K562 (cell line): ENCODE measurements at regions not wholly inside any gene's neighbourhood (a gene's known extent, or its start where the extent isn't known, plus 50 kb on each side); places are given as distances from the start of the nearest gene placed in this dataset.

Experiments used
- ATAC-seq: fragments of 200-7000 bp; cut with Tn5 transposase; 3 replicates; pipeline ENCODE4 v1.9.1; 2020; ENCODE audit warnings: moderate library complexity
- BruUV-seq: library from RNA; stranded (reverse); fragments of 400-500 nt; replicated peaks from 2 replicates; lab custom pipeline; 2021; lab: Mats Ljungman, UMichigan
- CTCF ChIA-PET: fragments of 300-600 bp; formaldehyde crosslinking; extraction: SDS; loops from one replicate; lab custom pipeline; 2021; ENCODE audit warnings: low intra/inter-chr PET ratio; lab: Yijun Ruan, JAX
- POLR2A ChIA-PET: fragments of 300-600, 350-650 bp; sonication (Branson Sonifier 250); formaldehyde crosslinking; extraction: SDS; loops from one replicate; lab custom pipeline; 2021; ENCODE audit warnings: antibody characterized with exemption, inconsistent platforms; lab: Yijun Ruan, JAX
- DNase-seq, 4 experiments: peaks; one replicate each; pipeline versions ENCODE4 v3.0.0 to v3.0.0-alpha.2; 2011 to 2018; ENCODE audit warnings: low spot score in 3 of 4, mixed read lengths in 3 of 4; ENCODE audit errors: extremely low read depth in 1 of 4
- FAIRE-seq: peaks from 2 replicates; lab custom pipeline; 2011; peaks lifted over from hg19 to GRCh38; lab: Jason Lieb, UNC
- H2AFZ ChIP-seq: 2 replicates; pipeline ENCODE4 v1.6.0; 2011; ENCODE audit warnings: low read depth, low read length, control low read depth, inconsistent platforms
- H3K27ac ChIP-seq: fragments of 200-600 bp; 3 replicates; pipeline ENCODE4 v1.8.0; 2011; ENCODE audit warnings: low read depth, mild to moderate bottlenecking, control low read depth, inconsistent platforms, low read length, moderate library complexity, mixed read lengths; ENCODE audit errors: extremely low read depth
- H3K27me3 ChIP-seq, 2 experiments: fragments of 300-600 bp in 1 of 2; 2 replicates in 1 of 2; 3 replicates in 1 of 2; pipeline versions ENCODE4 v1.6.0 to v1.8.0; 2011; ENCODE audit warnings: inconsistent platforms in 2 of 2, low read length in 2 of 2, mild to moderate bottlenecking in 1 of 2, mixed read lengths in 1 of 2, moderate library complexity in 1 of 2; ENCODE audit not compliant: control insufficient read depth in 2 of 2, insufficient read depth in 2 of 2
- H3K36me3 ChIP-seq: fragments of 300-600 bp; 3 replicates; pipeline ENCODE4 v1.8.0; 2011; ENCODE audit warnings: mild to moderate bottlenecking, low read length, inconsistent platforms; ENCODE audit not compliant: control insufficient read depth, insufficient read depth
- H3K4me1 ChIP-seq, 2 experiments: fragments of 200-600 bp in 1 of 2; replicated peaks in 1 of 2; 2 replicates in 1 of 2; 3 replicates in 1 of 2; pipeline versions ENCODE4 v1.5.1 to v1.8.0; 2011; ENCODE audit warnings: inconsistent platforms in 2 of 2, low read length in 2 of 2, mild to moderate bottlenecking in 1 of 2, mixed read lengths in 1 of 2, moderate library complexity in 1 of 2; ENCODE audit not compliant: control insufficient read depth in 2 of 2, insufficient read depth in 2 of 2
- H3K4me2 ChIP-seq: 2 replicates; pipeline ENCODE4 v1.6.1; 2011; ENCODE audit warnings: low read length, control low read depth, inconsistent platforms, mixed read lengths; ENCODE audit not compliant: insufficient read depth
- H3K4me3 ChIP-seq: fragments of 200-600 bp; sonication (generic), shearing (Covaris generic); 2 replicates; pipeline ENCODE4 v1.5.1; 2016; ENCODE audit warnings: control low read depth, inconsistent platforms
- H3K79me2 ChIP-seq: fragments of 200-600 bp; 3 replicates; pipeline ENCODE4 v1.8.0; 2011; ENCODE audit warnings: low read length, inconsistent platforms; ENCODE audit not compliant: control insufficient read depth, insufficient read depth
- H3K9ac ChIP-seq, 2 experiments: 2 replicates each; pipeline versions ENCODE4 v1.6.0 to v1.6.1; 2011; ENCODE audit warnings: low read depth in 2 of 2, low read length in 2 of 2, control low read depth in 1 of 2, inconsistent platforms in 1 of 2, mild to moderate bottlenecking in 1 of 2, mixed read lengths in 1 of 2; ENCODE audit not compliant: insufficient read depth in 1 of 2
- H3K9me1 ChIP-seq: one replicate; pipeline ENCODE4 v1.6.0; 2011; ENCODE audit warnings: inconsistent platforms, mild to moderate bottlenecking, low read length, moderate library complexity; ENCODE audit not compliant: control insufficient read depth, insufficient read depth
- H3K9me3 ChIP-seq: replicated peaks from 2 replicates; pipeline ENCODE4 v1.5.1; 2011; ENCODE audit warnings: low read depth, low read length, inconsistent platforms; ENCODE audit not compliant: control insufficient read depth, insufficient read depth
- H4K20me1 ChIP-seq: replicated peaks from 2 replicates; pipeline ENCODE4 v1.6.1; 2011; ENCODE audit warnings: low read length, inconsistent platforms, mixed read lengths; ENCODE audit not compliant: control insufficient read depth, insufficient read depth
- CBX2 ChIP-seq: fragments of 200-600 bp; sonication (generic); IDR thresholded peaks from one replicate; pipeline ENCODE4 v1.6.1; 2012; ENCODE audit warnings: mild to moderate bottlenecking, low read length, inconsistent platforms; ENCODE audit not compliant: insufficient read depth, poor library complexity, severe bottlenecking
- NFYB ChIP-seq: IDR thresholded peaks from 2 replicates; pipeline ENCODE4 v1.6.1; 2011; ENCODE audit warnings: mild to moderate bottlenecking, moderate library complexity; ENCODE audit not compliant: insufficient read length; ENCODE audit errors: extremely low read depth
- NR2F6 ChIP-seq: fragments of 450-650 bp; formaldehyde crosslinking; IDR thresholded peaks from 2 replicates; pipeline ENCODE4 v1.4.0; 2020; ENCODE audit warnings: mild to moderate bottlenecking
- NR3C1 ChIP-seq: sonication (generic); formaldehyde crosslinking; IDR thresholded peaks from 2 replicates; pipeline ENCODE4 v1.8.1; 2022; ENCODE audit warnings: missing genetic modification reagents
- NR4A1 ChIP-seq, 2 experiments: fragments of 250-450 bp in 1 of 2; fragments of 450-650 bp in 1 of 2; sonication (Bioruptor Pico) in 1 of 2; IDR thresholded peaks; 2 replicates each; pipeline versions ENCODE4 v1.4.0 to v1.6.1; 2016 to 2020; ENCODE audit warnings: mild to moderate bottlenecking in 2 of 2, missing compliant biosample characterization in 1 of 2, missing genetic modification characterization in 1 of 2, moderate library complexity in 1 of 2
- PKNOX1 ChIP-seq: fragments of 450-650 bp; IDR thresholded peaks from 2 replicates; pipeline ENCODE4 v1.6.1; 2016
- SLC30A9 ChIP-seq: fragments of 250-450 bp; sonication (Bioruptor Pico); IDR thresholded peaks from 2 replicates; pipeline ENCODE4 v1.8.0; 2022; ENCODE audit warnings: mild to moderate bottlenecking, moderate library complexity
- TAF7 ChIP-seq: fragments of 450-650 bp; IDR thresholded peaks from 2 replicates; pipeline ENCODE4 v1.6.1; 2016; ENCODE audit warnings: missing genetic modification characterization, missing compliant biosample characterization
- ZBED1 ChIP-seq: IDR thresholded peaks from 2 replicates; pipeline ENCODE4 v1.6.1; 2014
- ZFX ChIP-seq: sonication (generic); formaldehyde crosslinking; IDR thresholded peaks from 2 replicates; pipeline ENCODE4 v1.8.0; 2022; ENCODE audit warnings: mild to moderate bottlenecking, missing genetic modification reagents, moderate library complexity
- ZNF57 ChIP-seq: fragments of 450-650 bp; formaldehyde crosslinking; IDR thresholded peaks from 2 replicates; pipeline ENCODE4 v1.4.0; 2020; ENCODE audit warnings: mild to moderate bottlenecking, moderate library complexity
- ZSCAN29 ChIP-seq: fragments of 450-650 bp; IDR thresholded peaks from 2 replicates; pipeline ENCODE4 v1.6.1; 2017
- WGBS: fragments of 100-300 bp; shearing (Covaris generic); methylation state at CpG from one replicate; pipeline ENCODE4 v1.1.6; 2016; ENCODE audit warnings: low coverage, mixed read lengths; ENCODE audit not compliant: insufficient coverage; ENCODE audit errors: missing lambda C conversion rate; 5-methylcytosine and 5-hydroxymethylcytosine counted together
- in situ Hi-C: fragments of 300-500 bp; cut with MboI; formaldehyde crosslinking; loops from 4 replicates; pipeline ENCODE4 v1.15.0; 2018; ENCODE audit warnings: inconsistent platforms, mixed read lengths
- intact Hi-C: fragments of 100-400 bp; cut with micrococcal nuclease; formaldehyde crosslinking; loops from 2 replicates; pipeline ENCODE4 v1.14.2; 2022
- TF ChIP-seq, protein P1 (sequence below): sonication (generic); formaldehyde crosslinking; IDR thresholded peaks from 2 replicates; pipeline ENCODE4 v1.8.0; 2022; ENCODE audit warnings: mild to moderate bottlenecking, missing genetic modification reagents
- TF ChIP-seq, protein P2 (sequence below): IDR thresholded peaks from 2 replicates; pipeline ENCODE4 v1.6.1; 2016; ENCODE audit warnings: missing genetic modification characterization, missing compliant biosample characterization

DNA sequence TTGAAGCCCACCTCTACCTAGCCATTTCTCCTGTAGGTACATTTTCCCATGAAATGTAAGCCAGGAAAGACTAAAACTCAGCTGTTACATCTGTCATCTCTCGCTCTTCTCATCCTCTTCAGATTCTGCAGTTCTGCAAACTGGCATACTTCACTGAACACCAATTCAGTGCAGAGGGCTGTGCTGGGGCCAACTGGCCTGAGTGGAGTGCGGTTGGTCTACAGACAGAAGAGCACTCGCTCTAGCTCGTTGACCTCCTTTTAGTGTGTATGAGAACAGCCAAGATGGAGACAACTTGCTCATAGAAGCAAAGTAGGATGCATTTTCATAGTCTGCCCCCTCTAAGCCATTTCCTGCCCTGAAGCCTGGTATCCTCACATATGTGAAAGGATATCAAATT lies 862.6 kb downstream of the BCL11A start:
- H3K9me3 ChIP-seq, result no peaks in the 10 kb centered on the region
- no TSS peak for BruUV-seq
- intact Hi-C loops (no loop called here), in situ Hi-C loops (no loop called here)
- DNase-seq, result no peak
- H3K27ac ChIP-seq, result no peak overlapping the region
- no peak overlapping the region for H3K4me2 ChIP-seq
- no peaks in the 10 kb centered on the region for H3K27me3 ChIP-seq
- H4K20me1 ChIP-seq, result no peaks in the 10 kb centered on the region
- H3K9me1 ChIP-seq, result no peaks in the 10 kb centered on the region
- H3K79me2 ChIP-seq, result no peaks in the 10 kb centered on the region
- POLR2A ChIA-PET, result no interaction called here
- no peak for ATAC-seq
- H3K9ac ChIP-seq, result no peak overlapping the region
- FAIRE-seq, result no peak
- H3K36me3 ChIP-seq, result no peaks in the 10 kb centered on the region
- no peak for TF ChIP-seq ZSCAN29
- no peak for TF ChIP-seq ZBED1
- TF ChIP-seq, protein P1, sequence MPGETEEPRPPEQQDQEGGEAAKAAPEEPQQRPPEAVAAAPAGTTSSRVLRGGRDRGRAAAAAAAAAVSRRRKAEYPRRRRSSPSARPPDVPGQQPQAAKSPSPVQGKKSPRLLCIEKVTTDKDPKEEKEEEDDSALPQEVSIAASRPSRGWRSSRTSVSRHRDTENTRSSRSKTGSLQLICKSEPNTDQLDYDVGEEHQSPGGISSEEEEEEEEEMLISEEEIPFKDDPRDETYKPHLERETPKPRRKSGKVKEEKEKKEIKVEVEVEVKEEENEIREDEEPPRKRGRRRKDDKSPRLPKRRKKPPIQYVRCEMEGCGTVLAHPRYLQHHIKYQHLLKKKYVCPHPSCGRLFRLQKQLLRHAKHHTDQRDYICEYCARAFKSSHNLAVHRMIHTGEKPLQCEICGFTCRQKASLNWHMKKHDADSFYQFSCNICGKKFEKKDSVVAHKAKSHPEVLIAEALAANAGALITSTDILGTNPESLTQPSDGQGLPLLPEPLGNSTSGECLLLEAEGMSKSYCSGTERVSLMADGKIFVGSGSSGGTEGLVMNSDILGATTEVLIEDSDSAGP (CRISPR knock-in tag), result no peak
- no peaks in the 10 kb centered on the region for H3K4me1 ChIP-seq
- no peak overlapping the region for H2AFZ ChIP-seq
- CTCF ChIA-PET, result no interaction called here
- WGBS, result 0% methylated on average over 4 of the region's 4 CpGs
- no peak overlapping the region for H3K4me3 ChIP-seq

DNA sequence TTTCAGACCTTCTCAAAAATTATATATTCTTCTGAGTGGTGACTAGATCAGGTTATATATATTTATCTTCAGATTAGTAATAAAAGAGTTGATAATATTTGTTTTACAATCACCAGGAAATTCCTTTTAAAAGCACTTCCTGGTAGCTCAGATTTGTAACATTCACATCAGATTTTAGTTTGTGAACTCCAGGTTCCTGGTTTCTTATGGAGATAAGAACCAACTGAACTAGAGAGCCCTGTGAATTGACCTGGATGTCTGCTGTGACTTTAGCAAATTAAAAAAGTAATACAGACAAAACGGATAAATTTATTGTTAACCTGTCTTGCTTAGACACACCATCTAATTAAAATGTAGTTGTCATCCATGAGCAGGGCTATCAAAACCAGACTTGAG lies 868.7 kb downstream of the BCL11A start:
- in situ Hi-C loops, result no loop called here
- no peak overlapping the region for H3K27ac ChIP-seq
- no TSS peak for BruUV-seq
- TF ChIP-seq SLC30A9 (CRISPR knock-in tag), result no peak
- no peak for TF ChIP-seq ZFX (CRISPR knock-in tag)
- TF ChIP-seq PKNOX1, result no peak
- no peak for TF ChIP-seq NR3C1 (CRISPR knock-in tag)
- TF ChIP-seq NR4A1 (CRISPR knock-in tag; IDR thresholded peaks at IDR 0.05), result no peak
- TF ChIP-seq NR4A1 (tag; IDR thresholded peaks at IDR 0.05), result no peak
- no peak for TF ChIP-seq NR2F6
- TF ChIP-seq ZNF57 (CRISPR knock-in tag), result no peak
- TF ChIP-seq, protein P2, sequence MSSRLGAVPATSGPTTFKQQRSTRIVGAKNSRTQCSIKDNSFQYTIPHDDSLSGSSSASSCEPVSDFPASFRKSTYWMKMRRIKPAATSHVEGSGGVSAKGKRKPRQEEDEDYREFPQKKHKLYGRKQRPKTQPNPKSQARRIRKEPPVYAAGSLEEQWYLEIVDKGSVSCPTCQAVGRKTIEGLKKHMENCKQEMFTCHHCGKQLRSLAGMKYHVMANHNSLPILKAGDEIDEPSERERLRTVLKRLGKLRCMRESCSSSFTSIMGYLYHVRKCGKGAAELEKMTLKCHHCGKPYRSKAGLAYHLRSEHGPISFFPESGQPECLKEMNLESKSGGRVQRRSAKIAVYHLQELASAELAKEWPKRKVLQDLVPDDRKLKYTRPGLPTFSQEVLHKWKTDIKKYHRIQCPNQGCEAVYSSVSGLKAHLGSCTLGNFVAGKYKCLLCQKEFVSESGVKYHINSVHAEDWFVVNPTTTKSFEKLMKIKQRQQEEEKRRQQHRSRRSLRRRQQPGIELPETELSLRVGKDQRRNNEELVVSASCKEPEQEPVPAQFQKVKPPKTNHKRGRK (tag), result no peak
- TF ChIP-seq TAF7 (tag), result no peak
- no peak for TF ChIP-seq NFYB
- no peak for TF ChIP-seq CBX2

More for the DNA sequence above, 868.7 kb downstream of the BCL11A start:
- intact Hi-C loops, result no loop called here
- Histone ChIP-seq H3K79me2 (no peaks in the 10 kb centered on the region), H3K9me3 (no peaks in the 10 kb centered on the region), H3K9ac (no peak overlapping the region), H3K9me1 (no peaks in the 10 kb centered on the region), H3K4me2 (no peak overlapping the region), H3K27me3 (no peaks in the 10 kb centered on the region), H3K4me3 (no peak overlapping the region), H3K36me3 (no peaks in the 10 kb centered on the region), H3K4me1 (no peaks in the 10 kb centered on the region), H4K20me1 (no peaks in the 10 kb centered on the region), H2AFZ (no peak overlapping the region)
- ChIA-PET POLR2A (no interaction called here), CTCF (no interaction called here)
- no peak for ATAC-seq
- DNase-seq, result no peak
- no peak for FAIRE-seq
- WGBS, result 0% methylated on average over 1 of the region's 1 CpG
